ENCODE measurements at regions not wholly inside any gene's neighbourhood (a gene's known extent, or its start where the extent isn't known, plus 50 kb on each side); places are given as distances from the start of the nearest gene placed in this dataset.
"Not testable (repeated sequence)": the region's sequence is repeated elsewhere in the genome, so short reads cannot be mapped to it uniquely, and the experiment has no call there.

DNA sequence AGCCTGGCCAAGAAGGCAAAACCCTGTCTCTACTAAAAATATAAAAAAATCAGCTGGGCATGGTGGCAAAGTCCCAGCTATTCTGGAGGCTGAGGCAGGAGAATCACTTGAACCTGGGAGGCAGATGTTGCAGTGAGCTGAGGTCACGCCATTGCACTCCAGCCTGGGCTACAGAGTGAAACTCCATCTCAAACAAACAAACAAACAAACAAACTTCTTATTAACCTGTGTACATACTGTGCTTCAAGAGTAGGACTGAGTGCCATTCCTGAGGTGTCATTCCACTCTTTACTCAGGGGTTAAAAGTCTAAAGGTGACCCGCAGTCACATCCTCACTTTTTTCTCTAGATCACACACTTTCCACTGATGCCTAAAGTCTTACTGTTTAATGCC, 169.4 kb upstream of the MKLN1 start:
- not testable (repeated sequence) for H3K79me1 ChIP-seq (replicated peaks; ENCODE audit: low read length, poor library complexity, severe bottlenecking); H3K9me3 ChIP-seq (ENCODE audit: control insufficient read depth, low read length); H2BK15ac ChIP-seq (ENCODE audit: low read depth, poor library complexity, severe bottlenecking); H3K4me2 ChIP-seq (ENCODE audit: low read length, poor library complexity, severe bottlenecking); H2BK12ac ChIP-seq (ENCODE audit: low read length in 2 of 2); H3K4me1 ChIP-seq (ENCODE audit: control insufficient read depth, insufficient read depth, low read depth, low read length); H3K27me3 ChIP-seq (ENCODE audit: control insufficient read depth in 1 of 2, insufficient read depth in 1 of 2, low read length in 2 of 2); H3K14ac ChIP-seq (ENCODE audit: low read length in 2 of 2); H2BK5ac ChIP-seq (ENCODE audit: low read depth, low read length, poor library complexity, severe bottlenecking); H2BK120ac ChIP-seq (ENCODE audit: low read depth, low read length); H2AK5ac ChIP-seq (ENCODE audit: low read length, severe bottlenecking); H3K36me3 ChIP-seq (ENCODE audit: control insufficient read depth in 1 of 2, insufficient read depth in 2 of 2, low read depth in 1 of 2, low read length in 2 of 2); H3K4ac ChIP-seq (ENCODE audit: low read depth in 1 of 2, low read length in 2 of 2); H4K8ac ChIP-seq (ENCODE audit: low read length); H3K4me3 ChIP-seq (ENCODE audit: insufficient read depth in 1 of 2, low read depth in 1 of 2, low read length in 2 of 2); H3K27ac ChIP-seq (ENCODE audit: low read length, poor library complexity, severe bottlenecking); H3K23ac ChIP-seq (ENCODE audit: low read length in 2 of 2); DNase-seq; H3K18ac ChIP-seq (ENCODE audit: low read depth in 1 of 2, low read length in 2 of 2); H2AFZ ChIP-seq (ENCODE audit: low read depth, low read length); H4K91ac ChIP-seq (ENCODE audit: low read length)
- peak overlapping the region; percentile 76 for H3K9ac ChIP-seq (ENCODE audit: low read length)
- 91% methylated on average over 2 of the region's 2 CpGs for WGBS

DNA sequence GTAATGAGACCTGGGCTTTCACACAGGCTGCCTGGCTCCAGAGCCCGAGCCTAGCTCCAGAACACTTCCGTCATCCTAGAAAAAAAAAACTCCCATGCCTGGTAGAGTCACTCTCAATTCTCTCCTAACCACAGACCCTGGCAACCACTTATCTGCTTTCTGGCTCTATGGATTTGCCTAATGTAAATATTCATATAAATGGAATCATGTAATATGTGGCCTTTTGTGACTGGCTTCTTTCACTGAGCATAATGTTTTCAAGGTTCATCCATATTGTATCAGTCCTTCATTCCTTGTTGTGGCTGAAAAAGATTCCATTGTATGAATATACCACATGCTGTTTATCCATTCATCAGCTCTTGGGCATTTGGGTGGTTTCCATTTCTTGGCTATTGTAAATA, 167.7 kb upstream of the MKLN1 start:
- Histone ChIP-seq H3K4me1 (ENCODE audit: control insufficient read depth, insufficient read depth, low read depth, low read length) (peaks cover 8% of the 10 kb centered on the region), H2BK15ac (ENCODE audit: low read depth, poor library complexity, severe bottlenecking) (no peak overlapping the region), H2AK5ac (ENCODE audit: low read length, severe bottlenecking) (no peak overlapping the region), H3K9ac (ENCODE audit: low read length) (no peak overlapping the region), H2BK12ac (ENCODE audit: low read length in 2 of 2) (no peak overlapping the region), H2AFZ (ENCODE audit: low read depth, low read length) (no peak overlapping the region), H3K18ac (ENCODE audit: low read depth in 1 of 2, low read length in 2 of 2) (no peak overlapping the region), H4K8ac (ENCODE audit: low read length) (no peak overlapping the region), H3K14ac (ENCODE audit: low read length in 2 of 2) (no peak overlapping the region), H3K36me3 (ENCODE audit: control insufficient read depth in 1 of 2, insufficient read depth in 2 of 2, low read depth in 1 of 2, low read length in 2 of 2) (no peaks in the 10 kb centered on the region), H2BK120ac (ENCODE audit: low read depth, low read length) (no peak overlapping the region), H4K91ac (ENCODE audit: low read length) (no peak overlapping the region), H2BK5ac (ENCODE audit: low read depth, low read length, poor library complexity, severe bottlenecking) (no peak overlapping the region), H3K4me2 (ENCODE audit: low read length, poor library complexity, severe bottlenecking) (no peak overlapping the region), H3K79me1 (replicated peaks; ENCODE audit: low read length, poor library complexity, severe bottlenecking) (no peaks in the 10 kb centered on the region), H3K9me3 (ENCODE audit: control insufficient read depth, low read length) (no peaks in the 10 kb centered on the region), H3K27me3 (ENCODE audit: control insufficient read depth in 1 of 2, insufficient read depth in 1 of 2, low read length in 2 of 2) (no peaks in the 10 kb centered on the region), H3K27ac (ENCODE audit: low read length, poor library complexity, severe bottlenecking) (no peak overlapping the region), H3K23ac (ENCODE audit: low read length in 2 of 2) (no peak overlapping the region), H3K4ac (ENCODE audit: low read depth in 1 of 2, low read length in 2 of 2) (no peak overlapping the region), H3K4me3 (ENCODE audit: insufficient read depth in 1 of 2, low read depth in 1 of 2, low read length in 2 of 2) (no peak overlapping the region)
- peak; percentile 81 for DNase-seq
- WGBS, result 81% methylated on average over 2 of the region's 2 CpGs

- Histone ChIP-seq H3K23ac (ENCODE audit: low read length in 2 of 2) (no peak overlapping the region), H3K36me3 (ENCODE audit: control insufficient read depth in 1 of 2, insufficient read depth in 2 of 2, low read depth in 1 of 2, low read length in 2 of 2) (no peaks in the 10 kb centered on the region), H3K9me3 (ENCODE audit: control insufficient read depth, low read length) (no peaks in the 10 kb centered on the region), H2AFZ (ENCODE audit: low read depth, low read length) (no peak overlapping the region), H3K18ac (ENCODE audit: low read depth in 1 of 2, low read length in 2 of 2) (no peak overlapping the region), H3K14ac (ENCODE audit: low read length in 2 of 2) (no peak overlapping the region), H2AK5ac (ENCODE audit: low read length, severe bottlenecking) (peak overlapping the region; percentile 56), H3K4me3 (ENCODE audit: insufficient read depth in 1 of 2, low read depth in 1 of 2, low read length in 2 of 2) (no peak overlapping the region), H3K9ac (ENCODE audit: low read length) (no peak overlapping the region), H4K8ac (ENCODE audit: low read length) (no peak overlapping the region), H2BK15ac (ENCODE audit: low read depth, poor library complexity, severe bottlenecking) (no peak overlapping the region), H3K4me2 (ENCODE audit: low read length, poor library complexity, severe bottlenecking) (no peak overlapping the region), H3K79me1 (replicated peaks; ENCODE audit: low read length, poor library complexity, severe bottlenecking) (no peaks in the 10 kb centered on the region), H3K4me1 (ENCODE audit: control insufficient read depth, insufficient read depth, low read depth, low read length) (peaks cover 8% of the 10 kb centered on the region), H3K4ac (ENCODE audit: low read depth in 1 of 2, low read length in 2 of 2) (no peak overlapping the region), H2BK12ac (ENCODE audit: low read length in 2 of 2) (no peak overlapping the region), H2BK120ac (ENCODE audit: low read depth, low read length) (no peak overlapping the region), H4K91ac (ENCODE audit: low read length) (no peak overlapping the region), H2BK5ac (ENCODE audit: low read depth, low read length, poor library complexity, severe bottlenecking) (no peak overlapping the region), H3K27ac (ENCODE audit: low read length, poor library complexity, severe bottlenecking) (peak overlapping the region; percentile 53), H3K27me3 (ENCODE audit: control insufficient read depth in 1 of 2, insufficient read depth in 1 of 2, low read length in 2 of 2) (no peaks in the 10 kb centered on the region)
- peak; percentile 42 for DNase-seq
- WGBS, result no CpG with 5 or more reads among the region's 3 CpGs
These were observed 166.6 kb upstream of the MKLN1 start for GRCh38 chr7:131161103-131161502.

DNA sequence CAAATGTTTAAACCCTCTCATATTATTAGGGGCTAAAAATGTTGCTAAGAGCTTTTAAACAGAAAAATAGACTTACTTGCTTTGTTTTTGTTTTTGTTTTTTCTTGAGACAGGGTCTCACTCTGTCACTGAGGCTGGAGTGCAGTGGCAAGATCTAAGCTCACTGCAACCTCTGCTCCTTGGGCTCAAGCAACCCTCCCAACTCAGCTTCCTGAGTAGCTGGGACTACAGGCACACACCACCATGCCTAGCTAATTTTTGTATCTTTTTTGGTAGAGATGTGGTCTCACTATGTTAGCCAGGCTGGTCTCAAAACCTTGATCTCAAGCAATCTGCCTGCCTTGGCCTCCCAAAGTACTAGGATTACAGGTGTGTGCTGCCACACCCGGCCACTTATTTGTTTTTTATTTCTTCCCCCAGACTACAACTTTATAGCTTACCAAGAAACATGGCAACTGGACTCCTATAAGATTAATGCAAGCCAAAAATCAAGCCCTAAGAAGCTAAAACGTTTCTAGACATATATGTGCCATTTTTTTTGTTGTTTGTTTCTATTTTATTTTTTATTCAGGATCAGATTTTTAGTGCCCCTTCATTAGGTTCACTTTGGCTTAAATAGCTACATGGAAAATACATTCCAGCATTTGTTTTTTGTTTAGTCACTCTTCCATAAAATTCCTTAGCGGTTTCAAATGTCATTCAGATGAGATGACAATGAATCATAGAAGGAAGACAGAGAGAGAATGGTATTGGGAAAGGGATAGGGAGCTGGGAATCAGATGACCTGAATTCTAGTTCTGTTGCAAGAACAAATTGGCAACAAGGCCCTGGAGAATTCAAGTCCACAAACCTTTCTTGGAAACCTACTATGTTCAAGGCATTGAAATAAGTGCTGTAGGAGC, 163.4 kb upstream of the MKLN1 start:
- Histone ChIP-seq H2BK5ac (ENCODE audit: low read depth, low read length, poor library complexity, severe bottlenecking) (no peak overlapping the region), H3K9me3 (ENCODE audit: control insufficient read depth, low read length) (no peaks in the 10 kb centered on the region), H3K4me1 (ENCODE audit: control insufficient read depth, insufficient read depth, low read depth, low read length) (peaks cover 3% of the 10 kb centered on the region), H3K79me1 (replicated peaks; ENCODE audit: low read length, poor library complexity, severe bottlenecking) (no peaks in the 10 kb centered on the region), H3K18ac (ENCODE audit: low read depth in 1 of 2, low read length in 2 of 2) (no peak overlapping the region), H3K36me3 (ENCODE audit: control insufficient read depth in 1 of 2, insufficient read depth in 2 of 2, low read depth in 1 of 2, low read length in 2 of 2) (no peaks in the 10 kb centered on the region), H3K9ac (ENCODE audit: low read length) (peak overlapping the region; percentile 78), H2BK120ac (ENCODE audit: low read depth, low read length) (no peak overlapping the region), H2BK12ac (ENCODE audit: low read length in 2 of 2) (peak overlapping the region in 1 of 2 experiments; percentile 89), H4K8ac (ENCODE audit: low read length) (no peak overlapping the region), H3K4me3 (ENCODE audit: insufficient read depth in 1 of 2, low read depth in 1 of 2, low read length in 2 of 2) (no peak overlapping the region), H3K4ac (ENCODE audit: low read depth in 1 of 2, low read length in 2 of 2) (no peak overlapping the region), H2BK15ac (ENCODE audit: low read depth, poor library complexity, severe bottlenecking) (no peak overlapping the region), H3K23ac (ENCODE audit: low read length in 2 of 2) (no peak overlapping the region), H4K91ac (ENCODE audit: low read length) (no peak overlapping the region), H3K4me2 (ENCODE audit: low read length, poor library complexity, severe bottlenecking) (no peak overlapping the region), H3K27ac (ENCODE audit: low read length, poor library complexity, severe bottlenecking) (peak overlapping the region; percentile 85), H3K14ac (ENCODE audit: low read length in 2 of 2) (no peak overlapping the region), H2AFZ (ENCODE audit: low read depth, low read length) (no peak overlapping the region), H3K27me3 (ENCODE audit: control insufficient read depth in 1 of 2, insufficient read depth in 1 of 2, low read length in 2 of 2) (no peaks in the 10 kb centered on the region), H2AK5ac (ENCODE audit: low read length, severe bottlenecking) (peak overlapping the region; percentile 98)
- DNase-seq, result peak; percentile 72
- WGBS, result 37% methylated on average over 2 of the region's 3 CpGs

Data from mesenchymal stem cell (in vitro differentiated cells and primary cell).